SU-DHL-6 (cell line): ENCODE measurements at regions not wholly inside any gene's neighbourhood (a gene's known extent, or its start where the extent isn't known, plus 50 kb on each side); places are given as distances from the start of the nearest gene placed in this dataset.

Experiments used
- EZH2phosphoT487 ChIP-seq: fragments of 200-600 bp; sonication (generic), shearing (Covaris generic); conservative IDR thresholded peaks from 2 replicates; pipeline ENCODE4 v1.6.1; 2018; ENCODE audit warnings: mild to moderate bottlenecking, antibody characterized with exemption, low read length, moderate library complexity, mixed read lengths
- TF ChIP-seq, protein P1 (sequence below): fragments of 200-600 bp; sonication (generic); IDR thresholded peaks from one replicate; pipeline ENCODE4 v1.5.1; 2017; ENCODE audit warnings: antibody characterized with exemption, mild to moderate bottlenecking, low read length, moderate library complexity; ENCODE audit not compliant: insufficient read depth, poor library complexity, severe bottlenecking

DNA sequence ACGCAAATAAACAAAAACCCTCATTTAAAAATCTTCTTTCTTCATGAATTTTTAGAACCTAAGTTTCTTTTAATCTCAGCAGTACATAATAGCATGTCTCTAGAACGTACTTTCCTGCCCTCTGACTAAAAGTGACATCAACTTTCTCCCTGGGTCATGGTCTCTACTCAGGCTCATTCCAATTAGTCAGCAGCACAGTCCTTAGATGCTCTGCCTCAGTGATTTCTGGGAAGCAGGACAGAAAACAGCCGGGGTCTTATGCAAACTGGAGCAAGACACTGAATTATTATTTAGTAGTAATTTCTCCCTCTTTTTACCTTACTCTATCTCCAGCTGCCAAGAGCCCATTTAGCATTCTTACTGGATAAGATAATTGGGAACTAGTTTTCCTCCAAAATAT lies 365.2 kb downstream of the TUSC7 start:
- TF ChIP-seq, protein P1, sequence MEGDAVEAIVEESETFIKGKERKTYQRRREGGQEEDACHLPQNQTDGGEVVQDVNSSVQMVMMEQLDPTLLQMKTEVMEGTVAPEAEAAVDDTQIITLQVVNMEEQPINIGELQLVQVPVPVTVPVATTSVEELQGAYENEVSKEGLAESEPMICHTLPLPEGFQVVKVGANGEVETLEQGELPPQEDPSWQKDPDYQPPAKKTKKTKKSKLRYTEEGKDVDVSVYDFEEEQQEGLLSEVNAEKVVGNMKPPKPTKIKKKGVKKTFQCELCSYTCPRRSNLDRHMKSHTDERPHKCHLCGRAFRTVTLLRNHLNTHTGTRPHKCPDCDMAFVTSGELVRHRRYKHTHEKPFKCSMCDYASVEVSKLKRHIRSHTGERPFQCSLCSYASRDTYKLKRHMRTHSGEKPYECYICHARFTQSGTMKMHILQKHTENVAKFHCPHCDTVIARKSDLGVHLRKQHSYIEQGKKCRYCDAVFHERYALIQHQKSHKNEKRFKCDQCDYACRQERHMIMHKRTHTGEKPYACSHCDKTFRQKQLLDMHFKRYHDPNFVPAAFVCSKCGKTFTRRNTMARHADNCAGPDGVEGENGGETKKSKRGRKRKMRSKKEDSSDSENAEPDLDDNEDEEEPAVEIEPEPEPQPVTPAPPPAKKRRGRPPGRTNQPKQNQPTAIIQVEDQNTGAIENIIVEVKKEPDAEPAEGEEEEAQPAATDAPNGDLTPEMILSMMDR, result no peak
- no peak for TF ChIP-seq EZH2phosphoT487
